ENCODE measurements at regions not wholly inside any gene's neighbourhood (a gene's known extent, or its start where the extent isn't known, plus 50 kb on each side); places are given as distances from the start of the nearest gene placed in this dataset.

- no peaks in the 10 kb centered on the region for H3K36me3 Mint-ChIP-seq (ENCODE audit: insufficient read depth)
- no peaks in the 10 kb centered on the region for H3K27me3 Mint-ChIP-seq (ENCODE audit: low read depth)
- DNase-seq (no peak), ATAC-seq (no peak)
- H3K4me3 Mint-ChIP-seq, result no peak overlapping the region
- no peaks in the 10 kb centered on the region for H3K4me1 Mint-ChIP-seq (ENCODE audit: low read depth)
- H3K9me3 Mint-ChIP-seq, result no peaks in the 10 kb centered on the region
Measured at GRCh38 chr13:72166102-72166650, 299.2 kb upstream of the DACH1 start.

DNA sequence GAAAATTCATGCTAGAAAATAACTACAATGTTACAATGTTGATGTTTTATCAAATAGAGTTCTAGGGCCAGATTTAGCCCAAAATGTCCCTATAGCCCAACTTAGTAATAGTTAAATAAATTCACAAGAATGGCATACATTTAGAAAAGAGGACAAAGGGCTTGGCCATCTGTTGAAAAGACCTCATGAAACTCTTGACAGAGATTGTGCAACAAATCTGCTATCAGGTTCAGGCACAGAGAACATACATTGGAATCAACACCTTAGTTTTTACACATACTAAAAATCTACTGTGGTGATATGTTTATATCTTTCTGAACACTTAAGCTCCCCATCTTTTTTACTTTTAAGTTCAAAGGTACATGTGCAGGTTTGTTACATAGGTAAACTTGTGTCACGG, 298.3 kb upstream of the DACH1 start:
- Mint-ChIP-seq H3K9me3 (no peaks in the 10 kb centered on the region), H3K4me1 (ENCODE audit: low read depth) (no peaks in the 10 kb centered on the region), H3K4me3 (no peak overlapping the region), H3K36me3 (ENCODE audit: insufficient read depth) (no peaks in the 10 kb centered on the region), H3K27me3 (ENCODE audit: low read depth) (no peaks in the 10 kb centered on the region)
- ATAC-seq, result no peak
- DNase-seq, result no peak

GRCh38 chr13:72164811-72165210, 297.8 kb upstream of the DACH1 start:
- H3K36me3 Mint-ChIP-seq (ENCODE audit: insufficient read depth), result no peaks in the 10 kb centered on the region
- H3K4me3 Mint-ChIP-seq, result no peak overlapping the region
- no peaks in the 10 kb centered on the region for H3K27me3 Mint-ChIP-seq (ENCODE audit: low read depth)
- DNase-seq (no peak), ATAC-seq (no peak)
- H3K4me1 Mint-ChIP-seq (ENCODE audit: low read depth), result no peaks in the 10 kb centered on the region
- H3K9me3 Mint-ChIP-seq, result no peaks in the 10 kb centered on the region

- ATAC-seq, result no peak
Measured at GRCh38 chr13:72163678-72164077, 296.7 kb upstream of the DACH1 start.

DNA sequence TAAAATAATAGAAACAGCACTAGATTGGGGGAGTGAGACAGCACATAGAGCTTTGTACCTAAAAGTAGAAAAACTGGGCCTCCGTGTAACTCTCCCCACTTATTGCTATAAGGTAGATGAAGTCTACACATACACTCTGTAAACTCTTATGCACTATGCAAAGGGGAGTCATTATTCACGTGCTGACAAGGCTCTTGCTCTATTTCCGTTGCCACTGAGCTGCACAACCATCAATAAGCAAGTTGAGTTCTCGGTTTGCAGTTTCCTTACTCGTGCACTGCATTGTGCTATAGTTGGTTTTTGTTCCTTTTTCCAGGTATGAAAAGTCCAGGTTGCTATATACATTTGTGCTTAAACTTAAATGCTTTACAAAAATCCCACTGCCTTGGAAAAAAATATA, 294.0 kb upstream of the DACH1 start:
- DNase-seq (no peak), ATAC-seq (no peak)
- no peaks in the 10 kb centered on the region for H3K27me3 Mint-ChIP-seq (ENCODE audit: low read depth)
- no peaks in the 10 kb centered on the region for H3K36me3 Mint-ChIP-seq (ENCODE audit: insufficient read depth)
- no peaks in the 10 kb centered on the region for H3K4me1 Mint-ChIP-seq (ENCODE audit: low read depth)
- no peak overlapping the region for H3K4me3 Mint-ChIP-seq
- no peaks in the 10 kb centered on the region for H3K9me3 Mint-ChIP-seq

More at GRCh38 chr13:72163678-72164077, 296.7 kb upstream of the DACH1 start:
- H3K9me3 Mint-ChIP-seq, result no peaks in the 10 kb centered on the region
- no peak overlapping the region for H3K4me3 Mint-ChIP-seq
- no peaks in the 10 kb centered on the region for H3K4me1 Mint-ChIP-seq (ENCODE audit: low read depth)
- DNase-seq, result no peak
- no peaks in the 10 kb centered on the region for H3K27me3 Mint-ChIP-seq (ENCODE audit: low read depth)
- H3K36me3 Mint-ChIP-seq (ENCODE audit: insufficient read depth), result no peaks in the 10 kb centered on the region

DNA sequence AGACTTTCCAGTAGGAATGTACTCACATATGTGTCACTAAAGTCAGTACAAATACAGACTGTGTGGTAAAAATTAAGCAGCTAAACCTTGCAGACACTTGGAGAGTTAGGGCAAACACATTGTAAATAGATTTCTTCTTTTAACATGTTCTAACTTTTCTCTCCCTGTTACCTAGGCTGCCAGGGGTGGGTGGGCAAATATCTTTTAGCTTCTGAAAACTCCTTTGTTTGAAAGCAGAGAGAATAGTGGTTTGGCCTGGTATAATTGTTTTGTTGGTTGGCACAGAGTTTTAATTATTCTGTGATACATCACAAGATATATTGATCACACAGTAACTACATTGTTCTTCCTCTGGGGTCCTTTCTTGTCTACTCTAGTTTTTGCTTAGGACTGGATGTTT, 289.8 kb upstream of the DACH1 start:
- no peaks in the 10 kb centered on the region for H3K27me3 Mint-ChIP-seq (ENCODE audit: low read depth)
- no peaks in the 10 kb centered on the region for H3K4me1 Mint-ChIP-seq (ENCODE audit: low read depth)
- DNase-seq (no peak), ATAC-seq (no peak)
- H3K4me3 Mint-ChIP-seq, result no peak overlapping the region
- no peaks in the 10 kb centered on the region for H3K9me3 Mint-ChIP-seq
- H3K36me3 Mint-ChIP-seq (ENCODE audit: insufficient read depth), result no peaks in the 10 kb centered on the region

- Mint-ChIP-seq H3K36me3 (ENCODE audit: insufficient read depth) (no peaks in the 10 kb centered on the region), H3K4me1 (ENCODE audit: low read depth) (no peaks in the 10 kb centered on the region), H3K9me3 (no peaks in the 10 kb centered on the region), H3K27me3 (ENCODE audit: low read depth) (no peaks in the 10 kb centered on the region), H3K4me3 (no peak overlapping the region)
- no peak for DNase-seq
- no peak for ATAC-seq
Measured at GRCh38 chr13:72153272-72153671, 286.3 kb upstream of the DACH1 start.

DNA sequence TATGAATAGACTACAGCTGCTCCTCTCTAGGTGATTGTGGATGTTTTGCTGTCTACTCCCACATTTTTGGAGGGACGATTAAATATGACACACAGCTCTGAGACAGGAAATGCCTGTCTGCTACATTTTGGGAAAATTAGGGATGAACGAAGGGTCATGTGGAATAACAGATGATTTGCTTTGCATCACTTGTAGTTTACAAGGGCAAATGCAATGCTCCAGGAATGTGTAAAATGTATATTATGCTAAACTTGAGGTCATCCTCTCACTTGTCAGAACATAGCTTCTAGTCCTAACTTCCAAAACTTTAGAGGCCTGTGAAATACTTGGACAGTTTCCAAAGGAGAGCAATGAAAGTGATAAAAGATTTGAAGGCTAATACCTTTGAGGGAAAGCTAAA, 284.2 kb upstream of the DACH1 start:
- Mint-ChIP-seq H3K36me3 (ENCODE audit: insufficient read depth) (no peaks in the 10 kb centered on the region), H3K4me3 (no peak overlapping the region), H3K27me3 (ENCODE audit: low read depth) (no peaks in the 10 kb centered on the region), H3K4me1 (ENCODE audit: low read depth) (no peaks in the 10 kb centered on the region), H3K9me3 (no peaks in the 10 kb centered on the region)
- DNase-seq (no peak), ATAC-seq (no peak)

DNA sequence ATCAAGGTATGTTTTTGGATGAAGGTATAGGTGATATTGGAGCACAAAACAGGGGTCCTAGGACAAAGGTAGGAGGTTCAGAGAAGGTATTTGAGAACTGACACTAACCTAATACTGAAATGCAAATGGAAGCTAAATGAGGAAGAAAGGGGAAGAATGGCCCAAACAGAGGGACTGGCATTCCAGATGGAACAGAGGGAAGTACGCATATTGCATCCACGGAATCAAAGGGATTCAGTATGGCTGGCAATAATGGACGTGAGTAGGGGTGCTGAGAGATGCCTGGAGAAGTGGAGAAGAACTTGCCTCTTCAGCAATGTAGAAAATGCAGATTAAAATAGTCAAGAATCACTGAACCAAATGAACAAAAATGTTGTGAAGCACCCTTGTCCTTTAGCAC, 283.5 kb upstream of the DACH1 start:
- no peaks in the 10 kb centered on the region for H3K4me1 Mint-ChIP-seq (ENCODE audit: low read depth)
- peaks cover under 1% of the 10 kb centered on the region for H3K9me3 Mint-ChIP-seq
- DNase-seq (no peak), ATAC-seq (no peak)
- no peaks in the 10 kb centered on the region for H3K36me3 Mint-ChIP-seq (ENCODE audit: insufficient read depth)
- no peak overlapping the region for H3K4me3 Mint-ChIP-seq
- H3K27me3 Mint-ChIP-seq (ENCODE audit: low read depth), result no peaks in the 10 kb centered on the region

- no peaks in the 10 kb centered on the region for H3K36me3 Mint-ChIP-seq (ENCODE audit: insufficient read depth)
- no peak for ATAC-seq
- H3K9me3 Mint-ChIP-seq, result peaks cover 3% of the 10 kb centered on the region
- DNase-seq, result no peak
- H3K4me3 Mint-ChIP-seq, result no peak overlapping the region
- no peaks in the 10 kb centered on the region for H3K4me1 Mint-ChIP-seq (ENCODE audit: low read depth)
- no peaks in the 10 kb centered on the region for H3K27me3 Mint-ChIP-seq (ENCODE audit: low read depth)
Measured at GRCh38 chr13:72149701-72150100, 282.7 kb upstream of the DACH1 start.

DNA sequence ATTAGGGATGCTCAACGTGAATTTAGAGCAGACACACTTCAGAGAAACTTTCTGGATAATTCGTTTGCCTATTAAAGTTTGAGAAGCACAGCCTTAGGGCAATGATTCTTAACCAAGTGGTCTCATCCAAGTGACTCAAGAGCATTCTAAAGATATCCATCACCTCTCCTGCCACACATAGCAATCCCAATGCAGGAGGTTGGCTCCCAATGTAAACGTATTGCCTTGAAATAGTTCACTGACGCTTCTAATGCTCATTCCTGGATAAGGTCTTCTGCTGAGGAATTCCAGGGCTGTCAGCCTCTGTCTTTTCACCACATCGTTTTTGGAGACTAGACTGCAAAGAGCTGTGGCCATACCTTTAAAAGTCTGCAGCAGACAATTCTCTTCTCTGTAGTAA, 279.8 kb upstream of the DACH1 start:
- no peak for ATAC-seq
- Mint-ChIP-seq H3K9me3 (peaks cover 3% of the 10 kb centered on the region), H3K4me1 (ENCODE audit: low read depth) (no peaks in the 10 kb centered on the region), H3K36me3 (ENCODE audit: insufficient read depth) (no peaks in the 10 kb centered on the region), H3K4me3 (no peak overlapping the region), H3K27me3 (ENCODE audit: low read depth) (no peaks in the 10 kb centered on the region)
- DNase-seq, result no peak

DNA sequence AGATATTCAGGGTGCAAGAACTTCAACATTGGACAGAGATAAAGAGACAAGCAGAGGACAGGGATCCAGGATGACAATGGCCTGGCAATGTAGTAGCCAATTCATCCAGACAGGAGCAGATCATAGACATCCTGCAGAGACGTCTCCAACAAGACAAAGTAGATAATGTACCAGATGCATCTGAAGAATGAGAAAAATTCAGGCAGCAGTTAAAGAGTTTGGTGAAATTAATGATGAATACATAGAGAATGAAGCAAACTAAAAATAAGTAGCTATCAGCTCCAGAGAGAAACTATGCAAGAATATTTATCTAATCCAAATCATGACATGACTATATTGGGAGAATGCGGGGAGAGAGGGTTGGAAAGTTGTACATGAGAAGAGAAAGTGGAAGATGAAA, 278.4 kb upstream of the DACH1 start:
- H3K36me3 Mint-ChIP-seq (ENCODE audit: insufficient read depth), result no peaks in the 10 kb centered on the region
- H3K4me1 Mint-ChIP-seq (ENCODE audit: low read depth), result no peaks in the 10 kb centered on the region
- H3K27me3 Mint-ChIP-seq (ENCODE audit: low read depth), result no peaks in the 10 kb centered on the region
- H3K4me3 Mint-ChIP-seq, result no peak overlapping the region
- DNase-seq (no peak), ATAC-seq (no peak)
- H3K9me3 Mint-ChIP-seq, result peaks cover 3% of the 10 kb centered on the region

- ATAC-seq (no peak), DNase-seq (no peak)
- Mint-ChIP-seq H3K36me3 (ENCODE audit: insufficient read depth) (no peaks in the 10 kb centered on the region), H3K4me3 (no peak overlapping the region), H3K27me3 (ENCODE audit: low read depth) (no peaks in the 10 kb centered on the region), H3K9me3 (peaks cover 3% of the 10 kb centered on the region), H3K4me1 (ENCODE audit: low read depth) (no peaks in the 10 kb centered on the region)
Measured at GRCh38 chr13:72144636-72145035, 277.6 kb upstream of the DACH1 start.

DNA sequence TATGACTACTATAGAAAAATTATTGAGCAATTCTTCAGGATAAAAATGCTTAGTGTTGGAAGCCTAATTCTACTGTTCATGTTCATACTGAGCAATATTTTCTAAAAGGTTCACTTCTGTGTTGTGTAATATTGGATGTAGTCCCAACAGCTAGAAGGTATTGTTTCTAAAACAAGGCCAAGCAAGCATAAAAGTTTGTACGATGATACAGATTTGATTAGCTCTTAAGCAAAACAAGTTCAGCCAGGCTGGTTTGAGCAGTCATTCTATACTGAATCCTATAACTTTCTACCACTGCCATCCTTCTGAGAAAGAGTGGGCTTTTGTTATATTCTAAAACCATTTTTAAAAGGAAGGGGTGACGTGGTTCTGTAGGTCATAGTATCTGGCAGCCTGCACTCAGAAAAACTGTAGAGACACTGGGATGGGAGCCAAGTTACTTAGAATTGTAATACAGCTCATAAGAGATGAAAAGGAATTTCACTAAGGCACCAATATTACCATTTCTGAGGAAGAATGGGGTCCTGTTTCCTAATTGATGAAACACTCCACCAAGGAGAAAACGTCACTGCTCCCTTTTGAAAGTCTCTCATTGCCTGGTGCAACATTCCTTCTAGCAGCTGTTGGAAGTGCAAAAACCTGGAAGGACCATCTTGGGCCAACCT, 275.0 kb upstream of the DACH1 start:
- ATAC-seq, result no peak
- Mint-ChIP-seq H3K27me3 (ENCODE audit: low read depth) (no peaks in the 10 kb centered on the region), H3K9me3 (peaks cover 3% of the 10 kb centered on the region), H3K4me3 (no peak overlapping the region), H3K4me1 (ENCODE audit: low read depth) (no peaks in the 10 kb centered on the region), H3K36me3 (ENCODE audit: insufficient read depth) (no peaks in the 10 kb centered on the region)
- no peak for DNase-seq

- no peaks in the 10 kb centered on the region for H3K27me3 Mint-ChIP-seq (ENCODE audit: low read depth)
- DNase-seq (no peak), ATAC-seq (no peak)
- H3K9me3 Mint-ChIP-seq, result no peaks in the 10 kb centered on the region
- no peak overlapping the region for H3K4me3 Mint-ChIP-seq
- no peaks in the 10 kb centered on the region for H3K4me1 Mint-ChIP-seq (ENCODE audit: low read depth)
- no peaks in the 10 kb centered on the region for H3K36me3 Mint-ChIP-seq (ENCODE audit: insufficient read depth)
Measured at GRCh38 chr13:72139192-72139591, 272.2 kb upstream of the DACH1 start.

Measured in activated T-cell treated with anti-CD3 and anti-CD28 coated beads, Interleukin-2, amount 50 U/mL, for 4 hours (primary cell).